ENCODE measurements at regions not wholly inside any gene's neighbourhood (a gene's known extent, or its start where the extent isn't known, plus 50 kb on each side); places are given as distances from the start of the nearest gene placed in this dataset.

- H3K4me1 ChIP-seq = no peaks in the 10 kb centered on the region
- H3K9me3 ChIP-seq = no peaks in the 10 kb centered on the region
- DNase-seq (no peak), ATAC-seq (no peak)
- H3K36me3 ChIP-seq = no peaks in the 10 kb centered on the region
- intact Hi-C loops (cut with DNase I) = no loop called here
- H3K4me3 ChIP-seq = no peak overlapping the region
- TF ChIP-seq CTCF (IDR thresholded peaks at IDR 0.05) = no peak
- no peak overlapping the region for H3K27ac ChIP-seq
- H3K27me3 ChIP-seq = no peaks in the 10 kb centered on the region
Observed at GRCh38 chr2:18745431-18746272, 156.3 kb upstream of the NT5C1B start.

GRCh38 chr2:18741895-18742732 lies 152.7 kb upstream of the NT5C1B start:
- H3K36me3 ChIP-seq = no peaks in the 10 kb centered on the region
- H3K9me3 ChIP-seq = no peaks in the 10 kb centered on the region
- intact Hi-C loops (cut with DNase I) = no loop called here
- DNase-seq (peak in 2 of 4 donors; percentile 96 to 99), ATAC-seq (peak; percentile 39)
- no peaks in the 10 kb centered on the region for H3K27me3 ChIP-seq
- TF ChIP-seq CTCF (IDR thresholded peaks at IDR 0.05) = no peak
- H3K27ac ChIP-seq = peak overlapping the region in 1 of 2 donors; percentile 23
- no peaks in the 10 kb centered on the region for H3K4me1 ChIP-seq
- H3K4me3 ChIP-seq = no peak overlapping the region

- Histone ChIP-seq H3K27ac (no peak overlapping the region), H3K9me3 (no peaks in the 10 kb centered on the region), H3K36me3 (no peaks in the 10 kb centered on the region), H3K27me3 (no peaks in the 10 kb centered on the region), H3K4me3 (no peak overlapping the region), H3K4me1 (no peaks in the 10 kb centered on the region)
- TF ChIP-seq CTCF (IDR thresholded peaks at IDR 0.05) = no peak
- intact Hi-C loops (cut with DNase I) = no loop called here
- ATAC-seq (no peak), DNase-seq (peak in 2 of 4 donors; percentile 38 to 48)
Observed at GRCh38 chr2:18741191-18741590, 151.8 kb upstream of the NT5C1B start.

DNA sequence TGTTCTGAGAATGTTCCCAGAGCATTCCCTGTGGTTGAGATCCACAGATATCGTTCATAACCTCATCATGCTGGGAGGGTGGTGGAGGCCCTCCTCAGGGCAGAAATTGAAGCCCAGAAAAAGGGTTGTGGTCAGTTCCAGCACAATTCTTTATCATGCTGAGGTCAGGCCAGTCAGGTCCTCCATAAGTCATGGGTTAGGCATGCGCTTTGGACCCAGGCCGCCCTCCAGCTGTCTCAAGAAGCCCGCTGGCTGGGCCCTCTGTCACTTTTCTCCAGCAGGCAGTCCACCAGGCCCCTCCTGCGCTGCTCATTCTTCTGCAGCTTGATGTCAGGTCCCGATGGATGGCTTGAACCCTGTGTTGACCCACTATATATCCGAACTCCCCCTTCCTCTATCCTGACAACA lies 151.1 kb upstream of the NT5C1B start:
- DNase-seq (peak; percentile 63 to 86 (median 74)), ATAC-seq (peak; percentile 76)
- H3K4me1 ChIP-seq = no peaks in the 10 kb centered on the region
- intact Hi-C loops (cut with DNase I) = no loop called here
- H3K9me3 ChIP-seq = no peaks in the 10 kb centered on the region
- no peak overlapping the region for H3K4me3 ChIP-seq
- H3K36me3 ChIP-seq = no peaks in the 10 kb centered on the region
- no peak for TF ChIP-seq CTCF (IDR thresholded peaks at IDR 0.05)
- no peaks in the 10 kb centered on the region for H3K27me3 ChIP-seq
- H3K27ac ChIP-seq = no peak overlapping the region

DNA sequence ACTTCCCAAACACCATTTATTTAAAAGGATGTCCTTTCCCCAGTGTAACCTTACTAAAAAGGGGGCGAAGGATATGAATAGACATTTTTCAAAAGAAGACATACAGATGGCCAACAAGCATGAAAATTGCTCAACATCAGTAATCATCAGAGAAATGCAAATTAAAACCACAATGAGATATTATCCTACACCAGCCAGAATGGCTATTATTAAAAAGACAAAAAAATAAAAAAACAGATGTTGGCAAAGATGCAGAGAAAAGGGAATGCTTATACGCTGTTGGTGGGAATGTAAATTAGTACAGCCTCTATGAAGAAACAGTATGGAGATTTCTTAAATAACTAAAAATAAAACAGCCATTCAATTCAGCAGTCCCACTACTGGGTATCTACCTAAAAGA lies 142.3 kb upstream of the NT5C1B start:
- Histone ChIP-seq H3K27ac (no peak overlapping the region), H3K27me3 (no peaks in the 10 kb centered on the region), H3K4me1 (no peaks in the 10 kb centered on the region), H3K4me3 (no peak overlapping the region), H3K36me3 (no peaks in the 10 kb centered on the region), H3K9me3 (peaks cover 0 to 4% of the 10 kb centered on the region in 2 donors)
- intact Hi-C loops (cut with DNase I) = no loop called here
- TF ChIP-seq CTCF (IDR thresholded peaks at IDR 0.05) = no peak
- ATAC-seq = no peak
- DNase-seq = no peak
